ENCODE measurements at regions not wholly inside any gene's neighbourhood (a gene's known extent, or its start where the extent isn't known, plus 50 kb on each side); places are given as distances from the start of the nearest gene placed in this dataset.

- DNase-seq (no peak), ATAC-seq (no peak)
- intact Hi-C loops (cut with DNase I): loop anchor here (2.0 to 10.0 kb wide), 2 partner anchors 270 to 274 kb away; no protein-coding TSS in a partner anchor
Measured at GRCh38 chr12:111025301-111025700, 104.9 kb upstream of the MYL2 start.

- intact Hi-C loops (cut with DNase I): loop anchor here (2.0 to 10.0 kb wide), 3 partner anchors 270 to 288 kb away; no protein-coding TSS in a partner anchor
- DNase-seq: peak; percentile 37
- peak; percentile 53 to 69 for ATAC-seq
Measured at GRCh38 chr12:111024205-111024801, 103.9 kb upstream of the MYL2 start.

GRCh38 chr12:111022386-111022785 lies 102.0 kb upstream of the MYL2 start:
- intact Hi-C loops (cut with DNase I): loop anchor here (5.0 to 10.0 kb wide), 2 partner anchors 272 to 290 kb away; no protein-coding TSS in a partner anchor
- DNase-seq (no peak), ATAC-seq (no peak)

GRCh38 chr12:111014547-111014946 lies 94.2 kb upstream of the MYL2 start:
- DNase-seq (no peak), ATAC-seq (no peak)
- intact Hi-C loops (cut with DNase I): no loop called here

- ATAC-seq: no peak
- intact Hi-C loops (cut with DNase I): no loop called here
Measured at GRCh38 chr12:111012918-111013317, 92.5 kb upstream of the MYL2 start.

GRCh38 chr12:111011999-111012600 lies 91.7 kb upstream of the MYL2 start:
- DNase-seq (no peak), ATAC-seq (no peak)
- intact Hi-C loops (cut with DNase I): no loop called here

More at GRCh38 chr12:111012918-111013317, 92.5 kb upstream of the MYL2 start:
- no peak for DNase-seq

GRCh38 chr12:111010916-111011657 lies 90.7 kb upstream of the MYL2 start:
- ATAC-seq (no peak), DNase-seq (no peak)
- intact Hi-C loops (cut with DNase I): no loop called here

- ATAC-seq (no peak), DNase-seq (no peak)
- intact Hi-C loops (cut with DNase I): no loop called here
Measured at GRCh38 chr12:111010061-111010460, 89.7 kb upstream of the MYL2 start.

GRCh38 chr12:111006621-111007020 lies 86.2 kb upstream of the MYL2 start:
- intact Hi-C loops (cut with DNase I): no loop called here
- ATAC-seq (no peak), DNase-seq (no peak)

- no peak for ATAC-seq
- intact Hi-C loops (cut with DNase I): no loop called here
Measured at GRCh38 chr12:110998971-110999370, 78.6 kb upstream of the MYL2 start.

GRCh38 chr12:110998165-110998564 lies 77.8 kb upstream of the MYL2 start:
- intact Hi-C loops (cut with DNase I): no loop called here
- ATAC-seq (no peak), DNase-seq (no peak)

More at GRCh38 chr12:110998971-110999370, 78.6 kb upstream of the MYL2 start:
- DNase-seq: no peak

GRCh38 chr12:110996415-110996814 lies 76.0 kb upstream of the MYL2 start:
- intact Hi-C loops (cut with DNase I): no loop called here
- DNase-seq (no peak), ATAC-seq (no peak)

- intact Hi-C loops (cut with DNase I): no loop called here
- DNase-seq (no peak), ATAC-seq (no peak)
Measured at GRCh38 chr12:110995615-110996014, 75.2 kb upstream of the MYL2 start.

GRCh38 chr12:110995016-110995415 lies 74.6 kb upstream of the MYL2 start:
- ATAC-seq (peak in 1 of 2 donors; percentile 67), DNase-seq (no peak)
- intact Hi-C loops (cut with DNase I): no loop called here

GRCh38 chr12:110993434-110993833 lies 73.1 kb upstream of the MYL2 start:
- intact Hi-C loops (cut with DNase I): no loop called here
- DNase-seq (no peak), ATAC-seq (no peak)

GRCh38 chr12:110992909-110993308 lies 72.5 kb upstream of the MYL2 start:
- DNase-seq: no peak
- intact Hi-C loops (cut with DNase I): no loop called here
- ATAC-seq: no peak

- DNase-seq: no peak
- intact Hi-C loops (cut with DNase I): no loop called here
- no peak for ATAC-seq
Measured at GRCh38 chr12:110983811-110984210, 63.4 kb upstream of the MYL2 start.

- DNase-seq (no peak), ATAC-seq (no peak)
Measured at GRCh38 chr12:110972866-110973265, 52.5 kb upstream of the MYL2 start.

GRCh38 chr12:110971936-110972335 lies 51.6 kb upstream of the MYL2 start:
- intact Hi-C loops (cut with DNase I): no loop called here
- DNase-seq (no peak), ATAC-seq (no peak)

More at GRCh38 chr12:110972866-110973265, 52.5 kb upstream of the MYL2 start:
- intact Hi-C loops (cut with DNase I): no loop called here

GRCh38 chr12:110971189-110971920 lies 51.0 kb upstream of the MYL2 start:
- intact Hi-C loops (cut with DNase I): no loop called here
- DNase-seq (no peak), ATAC-seq (no peak)

Measured in left cardiac atrium (tissue), 4 donors.